ENCODE measurements at regions not wholly inside any gene's neighbourhood (a gene's known extent, or its start where the extent isn't known, plus 50 kb on each side); places are given as distances from the start of the nearest gene placed in this dataset.
"Not testable (repeated sequence)": the region's sequence is repeated elsewhere in the genome, so short reads cannot be mapped to it uniquely, and the experiment has no call there.

DNA sequence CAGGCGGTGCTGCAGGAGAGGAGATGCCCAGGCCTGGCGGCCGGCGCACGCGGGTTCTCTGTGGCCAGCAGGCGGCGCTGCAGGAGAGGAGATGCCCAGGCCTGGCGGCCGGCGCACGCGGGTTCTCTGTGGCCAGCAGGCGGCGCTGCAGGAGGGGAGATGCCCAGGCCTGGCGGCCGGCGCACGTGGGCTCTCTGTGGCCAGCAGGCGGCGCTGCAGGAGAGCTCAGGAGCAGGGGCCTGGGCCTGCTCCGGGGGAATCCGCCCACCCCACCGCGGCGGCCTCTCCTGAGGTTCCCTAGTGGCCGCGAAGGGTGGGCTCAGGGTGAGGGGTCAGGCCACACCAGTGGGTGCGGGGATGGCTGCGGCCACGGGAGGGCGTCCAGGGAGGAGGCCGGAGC is 75.9 kb downstream of the OR4F16 start:
- not testable (repeated sequence) for H3K79me2 ChIP-seq; H2AFZ ChIP-seq; H3K9ac ChIP-seq; H3K27ac ChIP-seq; H3K4me3 ChIP-seq (ENCODE audit: low read depth, low read length); H3K4me1 ChIP-seq; H3K4me2 ChIP-seq (ENCODE audit: low read length); H3K27me3 ChIP-seq (ENCODE audit: control insufficient read depth, insufficient read depth, low read length); H3K9me3 ChIP-seq (ENCODE audit: control insufficient read depth, low read length); H3K36me3 ChIP-seq (ENCODE audit: control insufficient read depth, insufficient read depth, low read length)

DNA sequence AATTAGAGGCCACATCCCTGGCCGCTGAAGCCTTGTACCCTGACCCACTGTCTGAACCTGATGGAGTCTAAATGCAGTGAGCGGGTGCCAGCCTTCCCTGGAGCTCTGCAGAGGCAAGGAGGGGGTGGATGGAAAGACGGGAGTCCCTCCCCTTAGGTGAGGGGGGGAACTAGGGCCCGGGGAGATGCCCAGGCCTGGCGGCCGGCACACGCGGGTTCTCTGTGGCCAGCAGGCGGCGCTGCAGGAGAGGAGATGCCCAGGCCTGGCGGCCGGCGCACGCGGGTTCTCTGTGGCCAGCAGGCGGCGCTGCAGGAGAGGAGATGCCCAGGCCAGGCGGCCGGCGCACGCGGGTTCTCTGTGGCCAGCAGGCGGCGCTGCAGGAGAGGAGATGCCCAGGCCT is 77.3 kb downstream of the OR4F16 start:
- not testable (repeated sequence) for H3K4me3 ChIP-seq (ENCODE audit: low read depth, low read length); H3K36me3 ChIP-seq (ENCODE audit: control insufficient read depth, insufficient read depth, low read length)

DNA sequence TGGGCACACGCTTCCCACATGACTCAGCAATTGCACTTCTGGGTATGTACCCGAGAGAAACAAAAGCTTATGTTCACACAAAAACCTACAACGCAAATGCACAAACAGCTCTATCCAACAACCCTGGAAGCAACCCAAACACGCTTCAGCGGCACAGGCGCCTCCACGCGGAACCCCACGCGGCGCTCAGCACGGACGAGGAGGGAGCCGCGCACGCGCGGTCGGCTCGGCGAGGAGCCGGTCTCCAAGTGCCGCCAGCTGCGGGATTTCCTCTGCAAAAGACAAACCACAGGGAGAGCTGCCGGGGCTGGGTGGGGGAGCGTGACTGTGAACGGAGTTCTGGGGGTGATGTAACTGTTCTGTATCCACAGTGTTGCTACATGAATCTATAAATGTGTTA is 81.2 kb downstream of the OR4F16 start:
- not testable (repeated sequence) for H3K4me1 ChIP-seq; H3K36me3 ChIP-seq (ENCODE audit: control insufficient read depth, insufficient read depth, low read length); H3K9me3 ChIP-seq (ENCODE audit: control insufficient read depth, low read length); H3K79me2 ChIP-seq; H3K27ac ChIP-seq; H3K4me2 ChIP-seq (ENCODE audit: low read length); H3K9ac ChIP-seq; H3K4me3 ChIP-seq (ENCODE audit: low read depth, low read length); H2AFZ ChIP-seq; H3K27me3 ChIP-seq (ENCODE audit: control insufficient read depth, insufficient read depth, low read length)

More for the DNA sequence above, 77.3 kb downstream of the OR4F16 start:
- not testable (repeated sequence) for H2AFZ ChIP-seq; H3K27me3 ChIP-seq (ENCODE audit: control insufficient read depth, insufficient read depth, low read length); H3K27ac ChIP-seq; H3K9me3 ChIP-seq (ENCODE audit: control insufficient read depth, low read length); H3K79me2 ChIP-seq; H3K4me2 ChIP-seq (ENCODE audit: low read length); H3K9ac ChIP-seq; H3K4me1 ChIP-seq

DNA sequence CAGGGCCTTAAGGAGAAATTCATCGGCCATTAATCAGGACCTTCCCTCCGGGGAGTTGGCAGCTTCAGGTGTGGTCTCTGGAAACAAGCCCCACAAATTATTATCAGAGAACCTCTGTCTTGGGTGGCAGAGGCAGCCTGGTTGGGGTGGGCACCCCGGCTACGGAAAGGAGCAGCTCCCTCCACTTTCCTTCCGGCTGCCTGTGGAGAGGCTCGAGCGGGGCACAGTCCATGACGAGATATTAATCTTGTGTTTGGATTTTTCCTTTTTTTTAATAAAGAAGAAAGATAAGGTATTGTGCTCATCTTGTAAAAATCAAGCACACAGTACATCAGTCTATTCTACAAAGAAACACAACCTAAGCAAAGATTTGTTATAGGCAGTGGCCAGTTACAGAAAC is 98.2 kb downstream of the OR4F16 start:
- H3K79me2 ChIP-seq; H3K36me3 ChIP-seq (ENCODE audit: control insufficient read depth, insufficient read depth, low read length); H3K27me3 ChIP-seq (ENCODE audit: control insufficient read depth, insufficient read depth, low read length); H3K4me2 ChIP-seq (ENCODE audit: low read length); H3K4me1 ChIP-seq; H3K9ac ChIP-seq; H3K4me3 ChIP-seq (ENCODE audit: low read depth, low read length); H2AFZ ChIP-seq; H3K9me3 ChIP-seq (ENCODE audit: control insufficient read depth, low read length): not testable (repeated sequence)
- H3K27ac ChIP-seq: peak overlapping the region; percentile 69

GRCh38 chr1:585992-586391 is 100.5 kb downstream of the OR4F16 start:
- not testable (repeated sequence) for H3K4me3 ChIP-seq (ENCODE audit: low read depth, low read length); H3K9me3 ChIP-seq (ENCODE audit: control insufficient read depth, low read length)
- TF ChIP-seq, protein P1, sequence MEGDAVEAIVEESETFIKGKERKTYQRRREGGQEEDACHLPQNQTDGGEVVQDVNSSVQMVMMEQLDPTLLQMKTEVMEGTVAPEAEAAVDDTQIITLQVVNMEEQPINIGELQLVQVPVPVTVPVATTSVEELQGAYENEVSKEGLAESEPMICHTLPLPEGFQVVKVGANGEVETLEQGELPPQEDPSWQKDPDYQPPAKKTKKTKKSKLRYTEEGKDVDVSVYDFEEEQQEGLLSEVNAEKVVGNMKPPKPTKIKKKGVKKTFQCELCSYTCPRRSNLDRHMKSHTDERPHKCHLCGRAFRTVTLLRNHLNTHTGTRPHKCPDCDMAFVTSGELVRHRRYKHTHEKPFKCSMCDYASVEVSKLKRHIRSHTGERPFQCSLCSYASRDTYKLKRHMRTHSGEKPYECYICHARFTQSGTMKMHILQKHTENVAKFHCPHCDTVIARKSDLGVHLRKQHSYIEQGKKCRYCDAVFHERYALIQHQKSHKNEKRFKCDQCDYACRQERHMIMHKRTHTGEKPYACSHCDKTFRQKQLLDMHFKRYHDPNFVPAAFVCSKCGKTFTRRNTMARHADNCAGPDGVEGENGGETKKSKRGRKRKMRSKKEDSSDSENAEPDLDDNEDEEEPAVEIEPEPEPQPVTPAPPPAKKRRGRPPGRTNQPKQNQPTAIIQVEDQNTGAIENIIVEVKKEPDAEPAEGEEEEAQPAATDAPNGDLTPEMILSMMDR (IDR thresholded peaks at IDR 0.05): peak; percentile 54

More at GRCh38 chr1:585992-586391, 100.5 kb downstream of the OR4F16 start:
- not testable (repeated sequence) for H3K9ac ChIP-seq; H3K4me2 ChIP-seq (ENCODE audit: low read length); H3K4me1 ChIP-seq; H2AFZ ChIP-seq; H3K27ac ChIP-seq; H3K27me3 ChIP-seq (ENCODE audit: control insufficient read depth, insufficient read depth, low read length); H3K79me2 ChIP-seq; H3K36me3 ChIP-seq (ENCODE audit: control insufficient read depth, insufficient read depth, low read length)

Data from parathyroid adenoma (tissue), 2 donors.